GM18511 (cell line): ENCODE measurements at regions not wholly inside any gene's neighbourhood (a gene's known extent, or its start where the extent isn't known, plus 50 kb on each side); places are given as distances from the start of the nearest gene placed in this dataset.

Source experiments
- ATAC-seq: cut with Tn5 transposase; IDR thresholded peaks from one replicate; pipeline ENCODE4 v1.9.1; 2021; ENCODE audit warnings: mild to moderate bottlenecking, moderate library complexity; ENCODE audit not compliant: unreplicated experiment

- no peak for ATAC-seq
Observed at GRCh38 chr2:236405357-236405756, 141.2 kb upstream of the ASB18 start.

DNA sequence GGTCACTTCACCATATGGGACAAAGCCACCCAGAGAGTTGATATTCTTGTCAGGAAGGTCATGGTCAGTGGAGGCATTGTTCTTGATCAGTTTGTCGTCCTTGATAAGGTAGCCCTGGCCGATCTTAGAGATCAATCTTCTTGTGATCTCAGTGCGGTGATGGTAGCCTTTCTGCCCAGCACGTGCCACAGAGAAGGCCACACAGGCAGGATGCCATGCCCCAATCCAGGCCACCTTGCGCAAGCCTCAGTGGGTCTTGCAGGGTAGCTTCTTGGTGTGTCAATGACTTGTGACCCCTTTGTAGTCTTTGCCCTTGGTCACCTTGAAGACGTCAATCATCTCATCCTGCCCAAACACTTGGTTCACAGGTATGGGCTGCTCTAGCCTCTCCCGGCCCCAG, 143.9 kb upstream of the ASB18 start:
- no peak for ATAC-seq

DNA sequence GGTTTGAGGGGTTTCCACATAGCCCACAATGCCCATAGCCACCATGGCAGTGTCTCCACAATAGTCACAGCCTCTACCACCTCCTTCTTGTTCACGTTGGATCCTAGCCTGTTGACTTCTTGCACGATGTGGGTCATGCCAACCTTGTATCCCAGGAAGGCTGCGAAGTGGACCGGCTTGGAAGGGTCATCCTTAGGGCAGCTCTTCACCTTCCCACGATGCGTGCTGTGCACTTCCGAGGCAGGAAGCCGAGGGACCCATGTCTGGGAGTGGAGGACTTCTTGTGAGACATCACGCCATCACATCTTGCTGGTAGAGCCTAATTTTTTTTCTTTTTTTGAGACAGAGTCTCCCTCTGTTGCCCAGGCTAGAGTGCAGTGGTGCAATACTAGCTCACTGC, 144.6 kb upstream of the ASB18 start:
- no peak for ATAC-seq

DNA sequence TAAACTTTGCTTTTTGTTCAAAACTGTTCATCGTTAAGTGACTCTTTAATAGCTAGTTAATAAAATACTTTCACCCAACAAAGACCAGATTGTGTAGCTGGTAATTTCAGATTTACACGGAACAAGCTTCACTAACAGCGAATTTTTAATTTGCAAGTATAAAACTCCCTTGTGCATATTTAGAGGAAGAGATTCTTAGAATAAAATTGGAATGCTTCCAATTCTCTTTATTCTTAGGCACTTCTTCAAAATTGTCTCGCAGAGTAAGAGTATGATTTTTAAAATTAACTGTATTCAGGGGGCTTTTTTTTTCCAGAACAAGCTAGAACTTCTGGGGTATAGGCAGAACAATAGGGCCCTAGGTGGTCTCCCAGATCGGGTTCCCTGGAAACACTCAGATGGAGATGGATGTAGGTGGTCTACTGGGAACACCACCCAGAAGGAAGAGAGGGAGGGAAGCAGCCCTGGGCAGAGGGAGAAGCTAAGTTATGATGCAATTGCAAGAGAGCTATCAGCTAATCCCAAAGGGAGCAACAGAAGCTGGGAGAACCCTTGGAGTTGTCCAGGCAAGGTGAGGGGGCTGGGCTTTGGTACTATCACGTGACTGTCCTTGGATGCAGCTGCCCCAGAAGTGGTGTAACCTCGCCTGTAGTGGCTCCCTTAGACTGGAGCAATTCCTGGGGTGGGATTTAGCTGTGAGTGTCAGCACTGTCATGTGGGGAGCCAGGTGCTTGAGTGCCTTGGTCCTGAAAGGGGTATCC, 151.7 kb upstream of the ASB18 start:
- ATAC-seq = no peak

GRCh38 chr2:236417150-236417549, 152.5 kb upstream of the ACKR3 start:
- ATAC-seq = no peak

DNA sequence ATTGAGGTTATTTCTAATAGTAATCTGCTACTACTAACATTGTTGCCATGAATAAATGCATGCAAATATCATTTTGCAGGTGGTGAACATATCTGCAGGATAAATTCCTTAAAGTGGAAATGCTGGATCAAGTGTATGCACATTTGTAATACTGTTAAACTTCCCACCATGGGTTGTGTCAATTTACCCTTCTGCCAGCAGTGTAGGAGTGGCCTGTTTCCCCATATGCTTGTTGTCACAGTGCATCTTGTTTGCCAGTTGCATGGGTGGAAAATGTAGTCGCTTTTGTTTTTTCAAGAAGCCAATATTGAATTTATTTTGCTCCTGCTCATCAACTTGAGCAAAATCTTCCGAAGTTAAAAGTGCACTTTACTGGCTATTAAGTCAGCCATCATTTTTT, 139.0 kb upstream of the ACKR3 start:
- no peak for ATAC-seq

DNA sequence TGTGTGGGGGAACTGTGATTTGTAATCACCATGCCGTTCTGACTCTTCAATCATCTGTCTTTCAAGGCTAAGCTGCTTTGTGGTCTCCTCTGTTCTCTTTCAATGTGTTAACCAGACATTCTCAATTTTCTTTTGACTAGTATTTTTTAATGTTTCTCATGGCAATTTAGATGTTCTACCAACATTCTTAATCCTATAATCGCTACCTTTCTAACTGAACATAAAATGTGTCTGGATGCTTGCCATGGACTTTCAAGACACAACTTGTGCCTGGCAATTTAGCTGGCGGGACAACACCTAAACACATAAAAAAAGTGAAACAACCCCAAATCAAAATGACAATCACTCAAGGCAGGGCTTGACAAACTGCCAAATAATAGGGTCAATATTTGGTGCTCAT, 135.0 kb upstream of the ACKR3 start:
- ATAC-seq = no peak

- ATAC-seq = no peak
Observed at GRCh38 chr2:236440110-236440881, 129.3 kb upstream of the ACKR3 start.

GRCh38 chr2:236444187-236444586, 125.4 kb upstream of the ACKR3 start:
- no peak for ATAC-seq

GRCh38 chr2:236445678-236446077, 123.9 kb upstream of the ACKR3 start:
- no peak for ATAC-seq

DNA sequence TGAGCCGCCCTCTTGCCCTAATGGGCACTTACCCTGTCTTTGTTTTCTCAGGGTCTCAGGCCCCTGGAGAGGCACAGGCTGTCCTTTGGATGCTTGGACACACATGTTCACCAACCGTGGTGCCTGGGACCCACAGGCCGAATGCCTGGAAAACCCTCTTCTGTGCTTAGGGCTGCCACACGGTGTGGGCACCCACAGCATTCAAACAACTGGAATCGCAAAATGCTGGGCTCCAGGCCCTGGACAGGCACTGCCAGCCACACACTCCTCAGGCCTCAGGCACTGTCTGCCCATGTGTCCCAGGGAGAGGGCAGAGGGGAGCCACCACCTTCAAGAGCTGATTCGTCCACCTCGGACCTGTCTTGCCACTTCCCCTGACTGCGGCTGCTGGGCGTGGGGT, 123.1 kb upstream of the ACKR3 start:
- ATAC-seq = no peak

DNA sequence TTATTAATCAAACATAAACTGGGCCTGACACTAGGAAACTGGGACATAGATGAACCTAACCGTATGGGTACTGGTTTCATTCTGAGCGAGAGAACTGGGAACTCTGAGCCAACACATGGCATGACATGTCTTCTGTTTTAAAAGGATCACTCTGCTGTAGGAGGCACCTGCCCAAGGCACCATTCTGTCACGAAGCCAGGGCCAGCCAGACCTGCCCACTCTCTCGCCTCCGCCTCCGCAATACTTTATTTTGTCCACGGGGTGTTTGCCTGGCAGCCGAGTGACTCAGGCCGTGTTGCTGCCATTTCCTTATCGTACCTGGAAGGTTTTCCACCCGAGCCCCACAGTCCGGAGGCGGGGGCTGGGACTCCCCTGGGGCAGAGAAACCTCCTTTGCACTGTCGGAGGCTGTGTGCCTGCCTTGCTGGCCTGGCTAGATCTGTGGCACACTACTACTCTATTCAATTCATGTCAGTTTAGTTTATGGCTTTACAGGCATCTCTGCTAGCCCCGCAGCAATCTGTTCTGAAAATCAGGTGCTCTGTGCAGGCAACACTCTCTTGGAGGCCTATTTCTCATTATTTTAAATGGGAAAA, 120.4 kb upstream of the ACKR3 start:
- ATAC-seq = no peak

- no peak for ATAC-seq
Observed at GRCh38 chr2:236452238-236452637, 117.4 kb upstream of the ACKR3 start.

DNA sequence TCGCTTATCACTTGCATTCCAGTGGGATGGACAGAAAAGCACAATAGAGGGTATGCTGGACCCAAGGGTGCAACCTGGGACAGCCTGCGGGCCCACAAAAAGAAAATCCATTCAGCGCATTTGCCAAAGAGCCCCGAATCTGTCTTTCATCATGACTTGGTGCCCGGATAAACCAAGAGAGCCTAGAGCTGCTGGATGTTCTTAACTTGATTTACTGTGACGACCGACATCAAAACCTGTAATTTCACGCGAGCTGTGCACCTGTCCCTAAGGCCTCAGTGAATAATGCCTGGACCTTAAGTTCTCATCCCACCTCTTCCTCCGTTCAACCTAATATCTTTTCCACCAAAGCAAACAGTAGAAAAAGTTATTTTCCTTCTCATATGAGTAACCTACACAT, 115.5 kb upstream of the ACKR3 start:
- ATAC-seq = no peak

DNA sequence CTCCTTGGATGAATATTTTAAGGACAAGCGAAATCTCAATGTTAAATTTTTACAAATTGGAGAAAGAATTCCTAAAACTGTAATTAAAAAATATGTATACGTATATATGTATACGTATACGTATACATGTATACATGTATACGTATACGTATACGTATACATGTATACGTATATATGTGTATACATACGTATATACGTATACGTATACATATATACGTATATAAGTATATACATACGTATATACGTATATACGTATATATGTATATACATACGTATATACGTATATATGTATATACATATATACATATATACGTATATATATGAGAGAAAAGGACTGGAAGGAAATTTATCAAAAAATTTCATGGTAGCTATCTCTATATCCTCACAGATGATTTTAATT, 110.2 kb upstream of the ACKR3 start:
- no peak for ATAC-seq

- ATAC-seq = no peak
Observed at GRCh38 chr2:236464140-236464539, 105.5 kb upstream of the ACKR3 start.

GRCh38 chr2:236472720-236473495, 96.7 kb upstream of the ACKR3 start:
- ATAC-seq = no peak

DNA sequence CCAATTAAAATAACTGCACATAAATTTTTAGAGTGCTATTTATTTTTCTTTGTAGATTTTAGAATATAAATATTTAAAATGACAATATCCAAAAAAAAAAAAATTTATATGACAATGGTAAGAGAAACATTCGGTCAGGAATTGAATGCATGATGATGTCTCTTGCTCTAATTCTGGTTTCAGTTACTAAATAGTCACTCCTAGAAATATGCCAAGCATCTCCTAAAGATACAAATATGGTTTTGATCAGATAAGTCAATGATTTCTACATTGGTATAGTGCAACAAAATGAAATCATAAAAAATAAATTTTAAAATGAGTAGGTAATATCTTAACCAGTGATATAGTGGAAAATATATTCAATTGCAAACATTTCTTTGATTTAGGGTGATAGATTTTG, 95.9 kb upstream of the ACKR3 start:
- no peak for ATAC-seq

GRCh38 chr2:236479814-236480213, 89.8 kb upstream of the ACKR3 start:
- no peak for ATAC-seq

GRCh38 chr2:236483102-236483501, 86.5 kb upstream of the ACKR3 start:
- no peak for ATAC-seq

DNA sequence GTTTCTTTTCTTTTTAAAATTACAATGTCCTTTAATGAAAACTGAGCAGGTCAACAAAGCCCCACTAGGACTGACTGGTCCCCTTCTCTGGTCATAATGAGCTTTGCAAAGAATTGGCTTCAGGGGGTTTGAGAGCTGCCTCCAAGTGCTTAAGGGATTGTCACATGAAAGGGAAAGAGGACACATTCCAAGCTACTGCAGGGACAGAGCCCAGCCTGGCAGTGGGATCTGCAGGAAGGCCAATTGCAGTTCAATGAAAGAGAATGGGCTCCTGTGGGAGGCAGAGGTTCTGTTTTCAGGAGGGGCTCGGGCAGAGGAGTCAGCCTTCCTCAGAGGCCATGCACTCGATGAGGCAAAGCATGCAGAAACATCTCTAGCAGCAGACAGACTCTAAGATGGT, 84.1 kb upstream of the ACKR3 start:
- ATAC-seq = no peak
